HL-60/S4 (cell line): ENCODE measurements at regions not wholly inside any gene's neighbourhood (a gene's known extent, or its start where the extent isn't known, plus 50 kb on each side); places are given as distances from the start of the nearest gene placed in this dataset.
"Not testable (repeated sequence)": the region's sequence is repeated elsewhere in the genome, so short reads cannot be mapped to it uniquely, and the experiment has no call there.

Experiments
- in situ Hi-C: fragments of 300-500 bp; cut with MboI; formaldehyde crosslinking; loops from 2 replicates; pipeline ENCODE4 v1.14.3; 2022; ENCODE audit warnings: low sequenced_read_pairs

- in situ Hi-C loops: no loop called here
Observed at GRCh38 chr10:81532403-81532802, 342.6 kb upstream of the NRG3 start.

DNA sequence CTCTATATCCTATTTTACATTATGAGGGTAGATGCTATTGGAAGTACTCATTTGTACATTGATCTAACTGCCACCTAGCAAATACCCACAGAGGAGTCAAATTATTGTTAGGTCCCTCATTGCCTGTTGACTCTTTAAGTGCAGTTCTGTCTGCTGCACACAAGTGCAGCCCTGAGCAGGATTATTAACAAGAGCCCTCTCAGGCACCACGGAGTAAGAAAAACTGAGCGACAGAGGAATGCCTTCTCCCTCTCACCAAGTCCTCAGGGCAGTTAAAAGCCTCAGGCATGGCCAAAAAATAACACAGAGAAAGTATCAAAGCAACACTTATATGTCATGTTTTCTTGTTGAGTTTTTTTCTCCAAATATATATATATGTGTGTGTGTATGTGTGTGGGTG is 340.0 kb upstream of the NRG3 start:
- in situ Hi-C loops: no loop called here

DNA sequence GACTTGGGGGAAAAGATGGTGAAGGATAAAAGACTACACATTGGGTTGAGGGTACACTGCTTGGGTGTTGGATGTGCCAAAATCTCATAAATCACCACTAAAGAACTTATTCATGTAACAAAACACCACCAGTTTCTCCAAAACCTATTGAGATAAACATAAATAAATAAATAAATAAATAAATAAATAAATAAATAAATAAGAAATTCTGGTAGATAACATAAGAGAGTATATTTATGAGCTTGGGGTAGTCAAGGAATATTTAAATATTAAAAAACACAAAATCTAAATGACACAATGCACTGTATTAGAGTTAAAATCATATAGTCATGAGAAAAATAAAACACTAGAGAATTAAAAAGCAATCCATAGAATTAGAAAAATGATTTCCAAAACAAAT is 333.5 kb upstream of the NRG3 start:
- in situ Hi-C loops: no loop called here

DNA sequence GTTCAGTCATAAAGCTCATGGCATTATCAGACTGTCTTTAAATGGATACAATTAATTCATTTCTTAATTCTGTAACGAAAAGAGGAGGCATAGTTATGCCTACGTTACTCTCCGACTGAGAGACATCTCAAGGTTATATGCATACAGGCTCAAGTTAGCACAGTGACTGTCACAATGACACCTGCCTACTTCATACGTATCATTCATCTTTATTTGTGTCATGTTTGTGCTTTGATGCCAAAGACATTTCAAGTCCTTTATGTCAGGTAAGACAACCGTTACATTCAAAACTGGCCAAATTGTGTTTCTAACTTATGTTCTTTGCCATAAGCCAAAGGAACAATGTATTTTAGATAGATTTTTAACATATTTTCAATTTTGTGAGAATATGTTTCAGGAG is 328.8 kb upstream of the NRG3 start:
- in situ Hi-C loops: no loop called here

DNA sequence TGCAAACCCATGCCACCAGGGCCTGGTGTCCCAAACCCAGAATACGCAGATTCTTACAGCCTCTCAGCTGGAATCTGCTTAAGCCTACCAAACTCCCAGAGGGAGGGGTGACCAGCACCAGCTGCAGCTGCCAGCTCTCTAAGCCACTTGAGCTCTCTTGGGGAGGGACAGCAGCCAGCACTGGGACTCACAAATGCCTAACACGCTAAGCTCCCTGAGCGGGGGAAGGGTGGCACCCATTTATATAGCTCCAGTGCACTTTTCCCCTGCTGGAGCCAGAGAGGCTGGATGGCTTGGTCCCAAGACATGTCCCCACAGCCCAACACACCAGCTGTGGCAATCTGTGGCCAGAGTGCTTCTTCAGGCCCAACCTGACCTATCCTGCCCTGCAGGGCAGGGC is 326.8 kb upstream of the NRG3 start:
- in situ Hi-C loops: no loop called here

DNA sequence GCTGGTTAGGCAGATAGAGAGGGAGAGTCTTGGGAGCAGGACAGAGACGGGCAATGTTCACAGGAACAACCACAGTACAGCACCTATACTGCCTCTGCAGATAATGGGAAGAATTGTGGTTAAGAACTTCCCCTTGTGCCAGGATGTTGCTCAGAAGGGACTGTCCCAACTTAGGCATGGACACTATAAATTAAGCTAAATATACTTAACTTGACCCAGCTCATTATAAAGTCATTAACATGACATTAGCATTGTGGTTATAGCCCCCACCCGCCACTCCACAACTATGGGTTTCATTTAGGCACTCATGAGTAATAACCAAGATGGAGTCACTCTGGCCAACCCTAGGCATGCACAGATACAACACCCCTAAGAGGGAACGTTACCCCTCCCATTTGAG is 310.9 kb upstream of the NRG3 start:
- in situ Hi-C loops: no loop called here

- in situ Hi-C loops: no loop called here
Observed at GRCh38 chr10:81569488-81569887, 305.5 kb upstream of the NRG3 start.

DNA sequence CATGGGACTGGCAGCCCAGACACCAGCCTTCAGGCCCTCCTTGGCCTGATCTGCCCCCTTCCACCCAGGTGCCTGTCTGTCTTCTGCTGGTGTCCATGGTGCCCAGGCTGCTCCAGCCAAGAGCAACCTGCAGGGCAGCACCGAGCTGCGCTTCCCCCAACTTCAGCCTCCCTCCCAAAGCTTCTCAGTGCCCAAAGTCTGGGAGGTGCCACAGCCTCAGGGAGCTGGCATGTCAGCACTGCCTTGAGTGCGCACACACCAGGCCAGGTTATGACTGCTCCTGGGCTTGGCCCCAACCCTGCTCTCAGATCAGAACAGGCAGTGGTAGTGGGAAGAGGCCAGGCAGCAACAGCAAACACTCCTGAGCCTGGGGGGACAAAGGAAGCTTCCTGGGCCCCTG is 304.6 kb upstream of the NRG3 start:
- in situ Hi-C loops: no loop called here

GRCh38 chr10:81570878-81571794 is 303.9 kb upstream of the NRG3 start:
- in situ Hi-C loops: no loop called here

DNA sequence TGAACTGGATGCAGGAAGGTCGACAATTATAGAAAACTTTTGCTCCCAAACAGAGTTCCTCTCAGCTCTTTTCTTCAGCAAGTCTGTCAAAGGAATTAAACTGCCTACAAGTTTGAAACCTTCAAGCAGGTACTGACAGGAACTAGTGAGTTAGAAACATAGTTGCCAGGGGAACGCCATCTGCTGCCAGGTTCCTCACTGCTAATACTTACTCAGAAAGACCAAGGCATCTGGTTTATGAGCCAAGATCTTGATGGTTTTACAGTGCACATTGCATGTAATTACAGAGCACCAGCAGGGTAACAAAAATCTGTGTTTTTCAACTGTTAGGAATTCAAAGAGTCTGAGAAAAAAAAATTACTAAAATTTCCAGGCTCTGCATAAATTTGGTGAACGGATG is 300.0 kb upstream of the NRG3 start:
- in situ Hi-C loops: no loop called here

DNA sequence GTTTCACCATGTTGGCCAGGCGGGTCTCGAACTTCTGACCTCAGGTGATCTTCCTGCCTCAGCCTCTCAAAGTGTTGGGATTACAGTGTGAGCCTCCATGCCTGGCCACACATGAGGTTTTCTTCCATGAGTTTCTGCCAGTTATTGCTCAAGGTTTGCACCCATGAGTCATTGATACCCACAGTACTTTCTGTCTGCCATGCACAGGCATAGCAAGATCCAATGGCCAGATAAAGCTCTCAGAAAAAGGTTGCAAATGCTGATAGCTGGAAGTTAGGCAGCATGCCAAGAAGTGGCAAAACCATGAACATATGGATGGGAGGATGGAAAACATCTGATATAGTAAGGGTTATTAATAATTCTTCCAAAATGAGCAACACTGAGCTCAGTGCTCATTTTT is 298.7 kb upstream of the NRG3 start:
- in situ Hi-C loops: no loop called here

DNA sequence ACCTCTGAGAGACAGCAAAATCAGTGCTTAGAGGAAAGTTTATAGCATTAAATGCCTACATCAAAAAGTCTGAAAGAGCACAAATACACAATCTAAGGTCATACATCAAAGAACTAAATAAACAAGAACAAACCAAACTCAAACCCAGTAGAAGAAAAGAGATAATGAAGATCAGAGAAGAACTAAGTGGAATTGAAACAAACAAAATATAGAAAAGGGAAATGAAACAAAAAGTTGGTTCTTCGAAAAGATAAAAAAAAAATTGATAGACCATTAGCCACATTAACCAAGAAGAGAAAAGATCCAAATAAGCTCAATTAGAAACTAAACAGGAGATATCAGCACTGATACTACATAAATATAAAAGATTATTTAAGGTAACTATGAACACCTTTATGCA is 280.0 kb upstream of the NRG3 start:
- in situ Hi-C loops: no loop called here

DNA sequence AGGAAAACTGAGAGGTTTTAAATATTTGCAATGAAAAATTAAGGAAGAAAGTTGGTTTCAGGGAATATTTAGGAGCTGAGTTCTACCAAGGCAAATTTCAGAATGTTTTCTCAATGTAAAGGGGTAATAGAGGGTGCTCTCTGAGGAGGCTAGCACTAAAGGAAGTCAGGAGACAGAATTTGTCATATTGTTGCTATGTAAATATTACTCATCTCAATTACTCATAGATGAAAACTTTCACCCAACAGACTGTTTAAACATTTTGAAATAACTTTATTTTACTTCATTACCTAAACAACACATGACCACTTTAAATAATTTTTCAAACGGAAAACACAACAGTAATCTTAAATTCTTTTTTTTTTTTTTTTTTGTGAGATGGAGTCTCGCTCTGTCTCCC is 274.8 kb upstream of the NRG3 start:
- in situ Hi-C loops: no loop called here

GRCh38 chr10:81603106-81603620 is 271.8 kb upstream of the NRG3 start:
- in situ Hi-C loops: no loop called here

DNA sequence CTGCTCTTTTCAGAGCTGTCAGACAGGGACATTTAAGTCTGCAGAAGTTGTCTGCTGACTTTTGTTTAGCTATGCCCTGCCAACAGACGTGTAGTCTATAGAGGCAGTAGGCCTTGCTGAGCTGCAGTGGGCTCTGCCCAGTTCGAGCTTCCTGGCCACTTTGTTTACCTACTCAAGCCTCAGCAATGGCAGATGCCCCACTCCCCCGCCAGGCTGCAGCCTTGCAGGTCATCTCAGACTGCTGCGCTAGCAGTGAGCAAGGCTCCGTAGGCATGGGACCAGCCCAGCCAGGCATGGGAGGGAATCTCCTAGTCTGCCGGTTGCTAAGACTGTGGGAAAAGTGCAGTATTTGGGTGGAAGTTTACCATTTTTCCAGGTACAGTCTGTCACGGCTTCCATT is 230.5 kb upstream of the NRG3 start:
- in situ Hi-C loops: not testable (repeated sequence)

DNA sequence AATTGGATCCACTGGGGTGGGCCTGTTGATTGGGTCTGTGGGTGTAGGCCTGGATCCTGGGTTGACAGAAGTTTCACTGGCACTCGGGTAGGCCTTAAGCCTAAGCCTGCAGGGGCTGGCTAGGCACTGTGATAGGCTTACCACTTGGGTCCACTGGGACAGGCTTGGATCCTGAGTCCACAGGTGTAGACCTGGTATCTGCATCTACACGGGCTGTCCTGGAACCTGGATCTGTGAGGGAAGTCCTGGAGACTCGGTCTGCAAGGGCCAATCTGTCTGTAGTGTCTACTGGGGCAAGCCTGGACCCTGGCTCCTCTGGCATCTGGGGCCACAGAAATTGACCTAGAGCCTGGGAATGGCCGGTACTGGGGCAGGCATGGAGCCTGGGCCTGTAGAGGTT is 219.0 kb upstream of the NRG3 start:
- in situ Hi-C loops: no loop called here

GRCh38 chr10:81662837-81663236 is 212.2 kb upstream of the NRG3 start:
- in situ Hi-C loops: no loop called here

DNA sequence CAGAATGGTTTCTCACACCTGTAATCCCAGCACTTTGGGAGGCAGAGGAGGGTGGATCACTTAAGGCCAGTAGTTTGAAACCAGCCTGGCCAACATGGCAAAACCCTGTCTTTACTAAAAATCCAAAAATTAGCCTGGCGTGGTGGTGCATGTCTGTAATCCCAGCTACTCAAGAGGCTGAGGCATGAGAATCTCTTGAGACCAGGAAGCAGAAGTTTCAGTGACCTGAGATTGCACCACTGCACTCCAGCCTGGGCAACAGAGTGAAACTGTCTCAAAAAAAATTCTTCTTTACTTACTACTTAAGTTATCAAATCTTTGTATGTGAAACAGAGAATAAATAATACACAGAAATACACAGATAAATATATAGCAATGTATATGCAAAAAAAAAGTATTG is 210.2 kb upstream of the NRG3 start:
- in situ Hi-C loops: not testable (repeated sequence)

- in situ Hi-C loops: no loop called here
Observed at GRCh38 chr10:81674941-81675340, 200.1 kb upstream of the NRG3 start.

DNA sequence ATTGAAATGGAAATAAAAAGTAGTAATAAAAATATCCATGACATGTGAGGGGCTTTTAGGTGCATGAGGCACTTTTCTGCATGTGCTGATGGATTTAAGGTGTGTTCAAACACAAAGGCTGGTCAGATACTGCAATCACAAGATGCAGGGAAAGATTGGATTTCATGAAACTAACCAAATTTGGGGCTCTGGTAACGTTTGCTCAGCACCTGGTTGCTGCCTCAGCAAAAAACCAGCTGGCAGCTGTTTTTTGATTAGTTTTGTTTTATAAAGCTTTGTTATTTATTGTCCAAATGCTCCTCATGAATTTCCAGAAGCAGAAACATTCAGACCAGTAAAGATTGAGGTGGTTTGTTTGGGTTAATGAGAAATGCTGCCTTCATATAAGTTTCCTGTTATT is 195.7 kb upstream of the NRG3 start:
- in situ Hi-C loops: no loop called here

GRCh38 chr10:81680359-81680758 is 194.6 kb upstream of the NRG3 start:
- in situ Hi-C loops: no loop called here

DNA sequence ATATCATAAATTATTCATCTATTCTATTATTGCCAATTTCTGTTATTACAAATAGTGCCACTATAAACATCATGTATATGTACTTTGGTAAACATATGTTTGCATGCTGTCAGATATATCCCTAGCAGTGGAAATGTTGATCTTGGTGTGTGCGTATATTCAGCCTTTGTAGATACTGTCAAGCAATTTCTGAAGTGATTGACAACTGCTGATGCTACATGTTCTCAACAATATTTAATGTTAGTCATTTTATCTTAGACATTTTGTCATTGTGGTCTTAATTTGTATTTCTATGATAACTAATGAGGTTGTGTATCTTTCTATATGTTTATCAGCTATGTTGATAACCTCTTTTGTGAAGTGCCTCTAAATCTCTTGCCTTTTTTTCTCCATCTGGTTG is 186.5 kb upstream of the NRG3 start:
- in situ Hi-C loops: no loop called here
